HepG2 (cell line): ENCODE measurements at regions not wholly inside any gene's neighbourhood (a gene's known extent, or its start where the extent isn't known, plus 50 kb on each side); places are given as distances from the start of the nearest gene placed in this dataset.

Experiments
- ATAC-seq: fragments of 200-7000 bp; cut with Tn5 transposase; 3 replicates; pipeline ENCODE4 v1.9.1; 2020; ENCODE audit warnings: mild to moderate bottlenecking, moderate library complexity
- BruUV-seq: library from RNA; stranded (reverse); fragments of 400-500 nt; replicated peaks from 2 replicates; lab custom pipeline; 2021; lab: Mats Ljungman, UMichigan
- CTCF ChIA-PET: fragments of 300-600 bp; formaldehyde crosslinking; extraction: SDS; loops from one replicate; lab custom pipeline; 2021; ENCODE audit warnings: low total read pairs, inconsistent platforms, low intra/inter-chr PET ratio; lab: Yijun Ruan, JAX
- POLR2A ChIA-PET: fragments of 350-600 bp; sonication (Branson Sonifier 250); formaldehyde crosslinking; loops from one replicate; lab custom pipeline; 2020; ENCODE audit warnings: antibody characterized with exemption, inconsistent platforms; lab: Yijun Ruan, JAX
- DNase-seq: peaks from one replicate; pipeline ENCODE4 v3.0.0-alpha.2; 2015; ENCODE audit warnings: low spot score
- FAIRE-seq: peaks from 3 replicates; lab custom pipeline; 2011; peaks lifted over from hg19 to GRCh38; lab: Jason Lieb, UNC
- H2AFZ ChIP-seq: one replicate; pipeline ENCODE4 v1.6.1; 2011; ENCODE audit warnings: low read length, inconsistent platforms
- H3K27ac ChIP-seq: fragments of 300-600 bp; 3 replicates; pipeline ENCODE4 v1.8.0; 2011; ENCODE audit warnings: mixed run types, mild to moderate bottlenecking, mixed read lengths, low read length, inconsistent platforms; ENCODE audit not compliant: insufficient read depth; ENCODE audit errors: extremely low read length
- H3K27me3 ChIP-seq, 2 experiments: fragments of 200-600 bp in 1 of 2; 2 replicates in 1 of 2; 3 replicates in 1 of 2; pipeline versions ENCODE4 v1.6.0 to v1.8.0; 2011; ENCODE audit warnings: low read length in 2 of 2, mild to moderate bottlenecking in 2 of 2, moderate library complexity in 2 of 2, inconsistent platforms in 1 of 2; ENCODE audit not compliant: insufficient read depth in 2 of 2, control insufficient read depth in 1 of 2
- H3K36me3 ChIP-seq, 2 experiments: fragments of 200-600 bp in 1 of 2; replicated peaks in 1 of 2; 2 replicates in 1 of 2; 3 replicates in 1 of 2; pipeline versions ENCODE4 v1.5.1 to v1.8.0; 2011; ENCODE audit warnings: low read length in 2 of 2, inconsistent platforms in 1 of 2; ENCODE audit not compliant: insufficient read depth in 2 of 2, control insufficient read depth in 1 of 2
- H3K4me1 ChIP-seq: 2 replicates; pipeline ENCODE4 v1.5.1; 2012; ENCODE audit warnings: low read length, inconsistent platforms; ENCODE audit not compliant: insufficient read depth
- H3K4me2 ChIP-seq: 2 replicates; pipeline ENCODE4 v1.6.0; 2011; ENCODE audit warnings: low read depth, low read length, inconsistent platforms
- H3K4me3 ChIP-seq, 3 experiments: fragments of 200-600 bp in 1 of 3; sonication (generic), shearing (Covaris generic) in 1 of 3; replicated peaks in 1 of 3; 2 replicates each; pipeline ENCODE4 v1.5.1; 2011 to 2016; ENCODE audit warnings: low read length in 3 of 3, inconsistent platforms in 2 of 3, low read depth in 2 of 3, mild to moderate bottlenecking in 2 of 3, control low read depth in 1 of 3, mixed read lengths in 1 of 3; ENCODE audit not compliant: insufficient read depth in 1 of 3
- H3K79me2 ChIP-seq: one replicate; pipeline ENCODE4 v1.6.1; 2011; ENCODE audit warnings: low read length, inconsistent platforms; ENCODE audit not compliant: insufficient read depth
- H3K9ac ChIP-seq: 2 replicates; pipeline ENCODE4 v1.6.0; 2011; ENCODE audit warnings: mild to moderate bottlenecking, low read depth, low read length, inconsistent platforms; ENCODE audit not compliant: insufficient read depth
- H3K9me3 ChIP-seq: 2 replicates; pipeline ENCODE4 v1.5.1; 2012; ENCODE audit warnings: mild to moderate bottlenecking, low read length
- H4K20me1 ChIP-seq: 2 replicates; pipeline ENCODE4 v1.6.0; 2011; ENCODE audit warnings: inconsistent platforms, mild to moderate bottlenecking, low read length, moderate library complexity; ENCODE audit not compliant: insufficient read depth
- EP300 ChIP-seq, 3 experiments: sonication (generic) in 1 of 3; formaldehyde crosslinking in 1 of 3; IDR thresholded peaks; 2 replicates each; pipeline versions ENCODE4 v1.5.1 to v1.6.1; 2011 to 2020; ENCODE audit warnings: low read depth in 2 of 3, low read length in 2 of 3, borderline replicate concordance in 1 of 3, improper control_type of control experiment in 1 of 3, mild to moderate bottlenecking in 1 of 3, missing genetic modification reagents in 1 of 3, moderate library complexity in 1 of 3
- GATA4 ChIP-seq: sonication (generic); IDR thresholded peaks from 2 replicates; pipeline ENCODE4 v1.6.1; 2016; ENCODE audit warnings: antibody characterized with exemption, low read depth, borderline replicate concordance
- KLF6 ChIP-seq: IDR thresholded peaks from 2 replicates; pipeline ENCODE4 v1.8.0; 2016; ENCODE audit warnings: missing biosample characterization, missing genetic modification reagents
- MLXIP ChIP-seq: sonication (generic); formaldehyde crosslinking; IDR thresholded peaks from 2 replicates; pipeline ENCODE4 v1.9.0; 2021; ENCODE audit warnings: missing genetic modification reagents, borderline replicate concordance
- NCOA5 ChIP-seq: sonication (generic); formaldehyde crosslinking; IDR thresholded peaks from 2 replicates; pipeline ENCODE4 v1.4.0; 2020; ENCODE audit warnings: missing genetic modification reagents
- NFAT5 ChIP-seq: sonication (generic); formaldehyde crosslinking; IDR thresholded peaks from 2 replicates; pipeline ENCODE4 v1.4.0; 2020; ENCODE audit warnings: missing genetic modification reagents
- SP4 ChIP-seq: sonication (generic); formaldehyde crosslinking; IDR thresholded peaks from 2 replicates; pipeline ENCODE4 v1.8.1; 2023; ENCODE audit warnings: mild to moderate bottlenecking, missing genetic modification reagents
- WIZ ChIP-seq: sonication (generic); formaldehyde crosslinking; IDR thresholded peaks from 2 replicates; pipeline ENCODE4 v1.5.1; 2020; ENCODE audit warnings: mild to moderate bottlenecking, missing genetic modification reagents
- ZFP41 ChIP-seq: sonication (generic); formaldehyde crosslinking; IDR thresholded peaks from 2 replicates; pipeline ENCODE4 v1.4.0; 2020; ENCODE audit warnings: mild to moderate bottlenecking, missing genetic modification reagents, borderline replicate concordance
- WGBS: methylation state at CpG from one replicate; pipeline ENCODE4 v1.1.6; 2017; ENCODE audit warnings: low lambda C conversion rate; 5-methylcytosine and 5-hydroxymethylcytosine counted together
- in situ Hi-C: cut with HindIII; loops from 2 replicates; pipeline ENCODE4 v1.10.0; 2017; ENCODE audit warnings: low pct_unique_long_range_greater_than_20kb; ENCODE audit not compliant: extremely low pct_ligation_motif_present
- intact Hi-C: fragments of 100-400 bp; cut with micrococcal nuclease; formaldehyde crosslinking; loops from one replicate; pipeline ENCODE4 v1.10.0; 2022; ENCODE audit not compliant: unreplicated experiment
- TF ChIP-seq, protein P1 (sequence below): IDR thresholded peaks from 2 replicates; pipeline ENCODE4 v1.6.1; 2012; ENCODE audit warnings: low read depth, low read length, improper control_type of control experiment

GRCh38 chr7:50954245-50954644 is 171.5 kb upstream of the GRB10 start:
- no peaks in the 10 kb centered on the region for H3K36me3 ChIP-seq
- H3K4me2 ChIP-seq = no peak overlapping the region
- DNase-seq = no peak
- CTCF ChIA-PET = no interaction called here
- H3K79me2 ChIP-seq = no peaks in the 10 kb centered on the region
- FAIRE-seq = no peak
- POLR2A ChIA-PET = no interaction called here
- H4K20me1 ChIP-seq = no peaks in the 10 kb centered on the region
- BruUV-seq = no TSS peak
- TF ChIP-seq NCOA5 (CRISPR knock-in tag) = no peak
- no peak for TF ChIP-seq EP300 (IDR thresholded peaks at IDR 0.05; ENCODE audit: low read depth in 2 of 2, low read length in 2 of 2)
- TF ChIP-seq EP300 (CRISPR knock-in tag; IDR thresholded peaks at IDR 0.05; ENCODE audit: borderline replicate concordance) = no peak
- TF ChIP-seq GATA4 = no peak
- TF ChIP-seq WIZ (CRISPR knock-in tag) = no peak
- TF ChIP-seq SP4 (CRISPR knock-in tag) = no peak
- no peak for TF ChIP-seq ZFP41 (CRISPR knock-in tag)
- TF ChIP-seq, protein P1, sequence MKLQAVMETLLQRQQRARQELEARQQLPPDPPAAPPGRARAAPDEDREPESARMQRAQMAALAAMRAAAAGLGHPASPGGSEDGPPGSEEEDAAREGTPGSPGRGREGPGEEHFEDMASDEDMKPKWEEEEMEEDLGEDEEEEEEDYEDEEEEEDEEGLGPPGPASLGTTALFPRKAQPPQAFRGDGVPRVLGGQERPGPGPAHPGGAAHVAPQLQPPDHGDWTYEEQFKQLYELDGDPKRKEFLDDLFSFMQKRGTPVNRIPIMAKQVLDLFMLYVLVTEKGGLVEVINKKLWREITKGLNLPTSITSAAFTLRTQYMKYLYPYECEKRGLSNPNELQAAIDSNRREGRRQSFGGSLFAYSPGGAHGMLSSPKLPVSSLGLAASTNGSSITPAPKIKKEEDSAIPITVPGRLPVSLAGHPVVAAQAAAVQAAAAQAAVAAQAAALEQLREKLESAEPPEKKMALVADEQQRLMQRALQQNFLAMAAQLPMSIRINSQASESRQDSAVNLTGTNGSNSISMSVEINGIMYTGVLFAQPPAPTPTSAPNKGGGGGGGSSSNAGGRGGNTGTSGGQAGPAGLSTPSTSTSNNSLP = no peak
- TF ChIP-seq KLF6 (CRISPR knock-in tag) = no peak
- TF ChIP-seq MLXIP (CRISPR knock-in tag) = no peak
- TF ChIP-seq NFAT5 (CRISPR knock-in tag) = no peak
- H3K4me1 ChIP-seq = peaks cover 12% of the 10 kb centered on the region
- 0% methylated on average over 2 of the region's 4 CpGs for WGBS
- intact Hi-C loops = no loop called here
- in situ Hi-C loops = no loop called here
- no peak overlapping the region for H2AFZ ChIP-seq
- no peak overlapping the region for H3K9ac ChIP-seq
- ATAC-seq = no peak
- no peak overlapping the region for H3K27ac ChIP-seq
- no peaks in the 10 kb centered on the region for H3K9me3 ChIP-seq
- H3K4me3 ChIP-seq = no peak overlapping the region
- no peaks in the 10 kb centered on the region; a peak in 1 of 5 replicates for H3K27me3 ChIP-seq
